HepG2 (cell line): ENCODE measurements at regions not wholly inside any gene's neighbourhood (a gene's known extent, or its start where the extent isn't known, plus 50 kb on each side); places are given as distances from the start of the nearest gene placed in this dataset.

Experiments used
- ATAC-seq: fragments of 200-7000 bp; cut with Tn5 transposase; 3 replicates; pipeline ENCODE4 v1.9.1; 2020; ENCODE audit warnings: mild to moderate bottlenecking, moderate library complexity
- BruUV-seq: library from RNA; stranded (reverse); fragments of 400-500 nt; replicated peaks from 2 replicates; lab custom pipeline; 2021; lab: Mats Ljungman, UMichigan
- CTCF ChIA-PET: fragments of 300-600 bp; formaldehyde crosslinking; extraction: SDS; loops from one replicate; lab custom pipeline; 2021; ENCODE audit warnings: low total read pairs, inconsistent platforms, low intra/inter-chr PET ratio; lab: Yijun Ruan, JAX
- POLR2A ChIA-PET: fragments of 350-600 bp; sonication (Branson Sonifier 250); formaldehyde crosslinking; loops from one replicate; lab custom pipeline; 2020; ENCODE audit warnings: antibody characterized with exemption, inconsistent platforms; lab: Yijun Ruan, JAX
- DNase-seq: peaks from one replicate; pipeline ENCODE4 v3.0.0-alpha.2; 2015; ENCODE audit warnings: low spot score
- FAIRE-seq: peaks from 3 replicates; lab custom pipeline; 2011; peaks lifted over from hg19 to GRCh38; lab: Jason Lieb, UNC
- H2AFZ ChIP-seq: one replicate; pipeline ENCODE4 v1.6.1; 2011; ENCODE audit warnings: low read length, inconsistent platforms
- H3K27ac ChIP-seq: fragments of 300-600 bp; 3 replicates; pipeline ENCODE4 v1.8.0; 2011; ENCODE audit warnings: mixed run types, mild to moderate bottlenecking, mixed read lengths, low read length, inconsistent platforms; ENCODE audit not compliant: insufficient read depth; ENCODE audit errors: extremely low read length
- H3K27me3 ChIP-seq, 2 experiments: fragments of 200-600 bp in 1 of 2; 2 replicates in 1 of 2; 3 replicates in 1 of 2; pipeline versions ENCODE4 v1.6.0 to v1.8.0; 2011; ENCODE audit warnings: low read length in 2 of 2, mild to moderate bottlenecking in 2 of 2, moderate library complexity in 2 of 2, inconsistent platforms in 1 of 2; ENCODE audit not compliant: insufficient read depth in 2 of 2, control insufficient read depth in 1 of 2
- H3K36me3 ChIP-seq, 2 experiments: fragments of 200-600 bp in 1 of 2; replicated peaks in 1 of 2; 2 replicates in 1 of 2; 3 replicates in 1 of 2; pipeline versions ENCODE4 v1.5.1 to v1.8.0; 2011; ENCODE audit warnings: low read length in 2 of 2, inconsistent platforms in 1 of 2; ENCODE audit not compliant: insufficient read depth in 2 of 2, control insufficient read depth in 1 of 2
- H3K4me1 ChIP-seq: 2 replicates; pipeline ENCODE4 v1.5.1; 2012; ENCODE audit warnings: low read length, inconsistent platforms; ENCODE audit not compliant: insufficient read depth
- H3K4me2 ChIP-seq: 2 replicates; pipeline ENCODE4 v1.6.0; 2011; ENCODE audit warnings: low read depth, low read length, inconsistent platforms
- H3K4me3 ChIP-seq, 3 experiments: fragments of 200-600 bp in 1 of 3; sonication (generic), shearing (Covaris generic) in 1 of 3; replicated peaks in 1 of 3; 2 replicates each; pipeline ENCODE4 v1.5.1; 2011 to 2016; ENCODE audit warnings: low read length in 3 of 3, inconsistent platforms in 2 of 3, low read depth in 2 of 3, mild to moderate bottlenecking in 2 of 3, control low read depth in 1 of 3, mixed read lengths in 1 of 3; ENCODE audit not compliant: insufficient read depth in 1 of 3
- H3K79me2 ChIP-seq: one replicate; pipeline ENCODE4 v1.6.1; 2011; ENCODE audit warnings: low read length, inconsistent platforms; ENCODE audit not compliant: insufficient read depth
- H3K9ac ChIP-seq: 2 replicates; pipeline ENCODE4 v1.6.0; 2011; ENCODE audit warnings: mild to moderate bottlenecking, low read depth, low read length, inconsistent platforms; ENCODE audit not compliant: insufficient read depth
- H3K9me3 ChIP-seq: 2 replicates; pipeline ENCODE4 v1.5.1; 2012; ENCODE audit warnings: mild to moderate bottlenecking, low read length
- H4K20me1 ChIP-seq: 2 replicates; pipeline ENCODE4 v1.6.0; 2011; ENCODE audit warnings: inconsistent platforms, mild to moderate bottlenecking, low read length, moderate library complexity; ENCODE audit not compliant: insufficient read depth
- CC2D1A ChIP-seq: sonication (generic); formaldehyde crosslinking; IDR thresholded peaks from 2 replicates; pipeline ENCODE4 v1.8.1; 2023; ENCODE audit warnings: mild to moderate bottlenecking, missing genetic modification reagents
- CEBPB ChIP-seq: IDR thresholded peaks from 2 replicates; pipeline ENCODE4 v1.6.1; 2011; ENCODE audit warnings: low read depth, low read length, improper control_type of control experiment, borderline replicate concordance
- CENPX ChIP-seq: sonication (generic); formaldehyde crosslinking; IDR thresholded peaks from 2 replicates; pipeline ENCODE4 v1.9.0; 2021; ENCODE audit warnings: mild to moderate bottlenecking, missing genetic modification reagents, moderate library complexity
- DPF2 ChIP-seq: sonication (generic); formaldehyde crosslinking; IDR thresholded peaks from 2 replicates; pipeline ENCODE4 v1.4.0; 2020; ENCODE audit warnings: mild to moderate bottlenecking, low read depth, missing genetic modification reagents, borderline replicate concordance
- EHMT2 ChIP-seq: fragments of 200-600 bp; sonication (generic); IDR thresholded peaks from 2 replicates; pipeline ENCODE4 v1.7.0; 2017; ENCODE audit warnings: antibody characterized with exemption, low read depth, low read length, borderline replicate concordance
- GMEB1 ChIP-seq: sonication (generic); formaldehyde crosslinking; IDR thresholded peaks from 2 replicates; pipeline ENCODE4 v1.5.1; 2020; ENCODE audit warnings: missing genetic modification reagents, mild to moderate bottlenecking, borderline replicate concordance
- GTF2F1 ChIP-seq: fragments of 150-350 bp; IDR thresholded peaks from 2 replicates; pipeline ENCODE4 v1.6.1; 2014; ENCODE audit warnings: low read length
- MTF1 ChIP-seq: sonication (generic); formaldehyde crosslinking; IDR thresholded peaks from 2 replicates; pipeline ENCODE4 v1.5.0; 2020; ENCODE audit warnings: missing genetic modification reagents
- PATZ1 ChIP-seq: sonication (generic); formaldehyde crosslinking; IDR thresholded peaks from 2 replicates; pipeline ENCODE4 v1.4.0; 2020; ENCODE audit warnings: missing genetic modification reagents
- SMAD1 ChIP-seq: sonication (generic); formaldehyde crosslinking; IDR thresholded peaks from 2 replicates; pipeline ENCODE4 v1.4.0; 2020; ENCODE audit warnings: missing genetic modification reagents, low read depth, mild to moderate bottlenecking, borderline replicate concordance
- SP1 ChIP-seq, 2 experiments: fragments of 450-650 bp in 1 of 2; sonication (generic) in 1 of 2; formaldehyde crosslinking in 1 of 2; IDR thresholded peaks; 2 replicates each; pipeline versions ENCODE4 v1.4.0 to v1.6.1; 2016 to 2020; ENCODE audit warnings: missing genetic modification reagents in 1 of 2
- SP4 ChIP-seq: sonication (generic); formaldehyde crosslinking; IDR thresholded peaks from 2 replicates; pipeline ENCODE4 v1.8.1; 2023; ENCODE audit warnings: mild to moderate bottlenecking, missing genetic modification reagents
- TCF7 ChIP-seq: sonication (generic); IDR thresholded peaks from 2 replicates; pipeline ENCODE4 v1.6.1; 2016; ENCODE audit warnings: antibody characterized with exemption, low read depth
- ZNF280B ChIP-seq: sonication (generic); formaldehyde crosslinking; IDR thresholded peaks from 2 replicates; pipeline ENCODE4 v1.5.0; 2020; ENCODE audit warnings: missing genetic modification reagents, mild to moderate bottlenecking, borderline replicate concordance
- ZNF570 ChIP-seq: sonication (generic); formaldehyde crosslinking; IDR thresholded peaks from 2 replicates; pipeline ENCODE4 v1.4.0; 2020; ENCODE audit warnings: mild to moderate bottlenecking, missing genetic modification reagents, borderline replicate concordance
- ZNF816 ChIP-seq: sonication (generic); formaldehyde crosslinking; IDR thresholded peaks from 2 replicates; pipeline ENCODE4 v1.8.0; 2022; ENCODE audit warnings: missing genetic modification reagents, mild to moderate bottlenecking, borderline replicate concordance
- ZSCAN9 ChIP-seq: IDR thresholded peaks from 2 replicates; pipeline ENCODE4 v1.6.1; 2016; ENCODE audit warnings: borderline replicate concordance
- WGBS: methylation state at CpG from one replicate; pipeline ENCODE4 v1.1.6; 2017; ENCODE audit warnings: low lambda C conversion rate; 5-methylcytosine and 5-hydroxymethylcytosine counted together
- in situ Hi-C: cut with HindIII; loops from 2 replicates; pipeline ENCODE4 v1.10.0; 2017; ENCODE audit warnings: low pct_unique_long_range_greater_than_20kb; ENCODE audit not compliant: extremely low pct_ligation_motif_present
- intact Hi-C: fragments of 100-400 bp; cut with micrococcal nuclease; formaldehyde crosslinking; loops from one replicate; pipeline ENCODE4 v1.10.0; 2022; ENCODE audit not compliant: unreplicated experiment

- no peak for TF ChIP-seq PATZ1 (CRISPR knock-in tag)
- TF ChIP-seq CENPX (CRISPR knock-in tag) = no peak
- no peak for TF ChIP-seq CEBPB
- TF ChIP-seq ZNF816 (CRISPR knock-in tag) = no peak
- TF ChIP-seq DPF2 = no peak
These were observed 251.0 kb upstream of the SFSWAP start (continued) for GRCh38 chr12:131459773-131460365.

GRCh38 chr12:131460520-131460919 is 250.4 kb upstream of the SFSWAP start:
- intact Hi-C loops = no loop called here
- FAIRE-seq (no peak), ATAC-seq (no peak), DNase-seq (no peak)
- Histone ChIP-seq H3K4me3 (no peak overlapping the region), H3K4me2 (no peak overlapping the region), H4K20me1 (no peaks in the 10 kb centered on the region), H3K27me3 (peaks cover 6 to 36% of the 10 kb centered on the region in 2 experiments; a peak in 3 of 5 replicates), H3K27ac (no peak overlapping the region), H3K79me2 (no peaks in the 10 kb centered on the region), H3K4me1 (no peaks in the 10 kb centered on the region), H3K9ac (no peak overlapping the region), H3K9me3 (no peaks in the 10 kb centered on the region), H2AFZ (no peak overlapping the region), H3K36me3 (no peaks in the 10 kb centered on the region)
- POLR2A ChIA-PET = no interaction called here
- CTCF ChIA-PET = no interaction called here
- no TSS peak for BruUV-seq
- 8% methylated on average over 5 of the region's 5 CpGs for WGBS
- in situ Hi-C loops = loop anchor here (25.0 kb wide), 1 partner anchor 548 kb away; no protein-coding TSS in a partner anchor
- TF ChIP-seq CC2D1A (CRISPR knock-in tag) (no peak), SP4 (CRISPR knock-in tag) (no peak), ZNF570 (CRISPR knock-in tag) (no peak), MTF1 (CRISPR knock-in tag) (no peak), SP1 (IDR thresholded peaks at IDR 0.05) (no peak), SP1 (CRISPR knock-in tag; IDR thresholded peaks at IDR 0.05) (no peak), TCF7 (no peak), ZNF280B (CRISPR knock-in tag) (no peak), GMEB1 (CRISPR knock-in tag) (no peak), ZSCAN9 (CRISPR knock-in tag) (no peak), SMAD1 (CRISPR knock-in tag) (no peak), EHMT2 (no peak), GTF2F1 (no peak)
